PC-3 (cell line): ENCODE measurements at regions not wholly inside any gene's neighbourhood (a gene's known extent, or its start where the extent isn't known, plus 50 kb on each side); places are given as distances from the start of the nearest gene placed in this dataset.
A peak's percentile ranks its signal among the peaks of the same experiment; 100 is the strongest.

Experiments
- ATAC-seq: fragments of 200-7000 bp; cut with Tn5 transposase; 2 replicates; pipeline ENCODE4 v1.9.1; 2020; ENCODE audit warnings: mild to moderate bottlenecking, moderate library complexity
- BruUV-seq: library from RNA; stranded (reverse); fragments of 400-500 nt; replicated peaks from 2 replicates; lab custom pipeline; 2021; lab: Mats Ljungman, UMichigan
- CTCF ChIA-PET: fragments of 300-600 bp; sonication (Branson Sonifier 250); formaldehyde crosslinking; loops from one replicate; lab custom pipeline; 2022; ENCODE audit warnings: antibody characterized with exemption; lab: Charles Lee
- POLR2A ChIA-PET: fragments of 300-600 bp; sonication (Branson Sonifier 250); formaldehyde crosslinking; loops from one replicate; lab custom pipeline; 2022; ENCODE audit warnings: antibody characterized with exemption; ENCODE audit not compliant: unreplicated experiment; lab: Charles Lee
- DNase-seq: peaks from one replicate; pipeline ENCODE4 v3.0.0-alpha.2; 2015
- H2AFZ ChIP-seq: fragments of 300-600 bp; sonication (generic); 2 replicates; pipeline ENCODE4 v1.6.0; 2016; ENCODE audit warnings: antibody characterized with exemption, low read length
- H3F3A ChIP-seq: fragments of 300-600 bp; sonication (generic); one replicate; pipeline ENCODE4 v1.6.0; 2017; ENCODE audit warnings: antibody characterized with exemption, low read length, control low read depth, mild to moderate bottlenecking; ENCODE audit not compliant: unreplicated experiment
- H3K27ac ChIP-seq: fragments of 300-600 bp; sonication (generic); 2 replicates; pipeline ENCODE4 v1.5.1; 2016; ENCODE audit warnings: mild to moderate bottlenecking, low read length
- H3K27me3 ChIP-seq: fragments of 300-600 bp; sonication (generic); 2 replicates; pipeline ENCODE4 v1.6.1; 2016; ENCODE audit warnings: low read length, mixed read lengths
- H3K36me3 ChIP-seq: fragments of 300-600 bp; sonication (generic); 2 replicates; pipeline ENCODE4 v1.6.1; 2016; ENCODE audit warnings: low read depth, mixed run types, low read length, mixed read lengths
- H3K4me1 ChIP-seq: fragments of 300-600 bp; sonication (generic); 2 replicates; pipeline ENCODE4 v1.5.1; 2016; ENCODE audit warnings: low read length; ENCODE audit not compliant: insufficient read depth
- H3K4me2 ChIP-seq: fragments of 300-600 bp; sonication (generic); 2 replicates; pipeline ENCODE4 v1.6.0; 2016; ENCODE audit warnings: low read length
- H3K4me3 ChIP-seq: fragments of 300-600 bp; sonication (generic); 2 replicates; pipeline ENCODE4 v1.5.1; 2016; ENCODE audit warnings: mild to moderate bottlenecking, low read length, mixed read lengths
- H3K79me2 ChIP-seq: fragments of 300-600 bp; sonication (generic); 2 replicates; pipeline ENCODE4 v1.6.1; 2017; ENCODE audit warnings: low read length, mixed read lengths
- H3K9ac ChIP-seq: fragments of 300-600 bp; sonication (generic); 2 replicates; pipeline ENCODE4 v1.6.0; 2016; ENCODE audit warnings: mild to moderate bottlenecking, low read length
- H3K9me2 ChIP-seq: fragments of 300-600 bp; sonication (generic); replicated peaks from 2 replicates; pipeline ENCODE4 v1.6.1; 2016; ENCODE audit warnings: mixed run types, low read length, mixed read lengths
- H3K9me3 ChIP-seq: fragments of 300-600 bp; sonication (generic); 2 replicates; pipeline ENCODE4 v1.6.1; 2016; ENCODE audit warnings: low read length, mixed read lengths
- H4K20me1 ChIP-seq: fragments of 300-600 bp; sonication (generic); 2 replicates; pipeline ENCODE4 v1.6.1; 2016; ENCODE audit warnings: low read length, mixed read lengths
- EZH2 ChIP-seq: fragments of 300-600 bp; sonication (generic); IDR thresholded peaks from one replicate; pipeline ENCODE4 v1.6.1; 2017; ENCODE audit warnings: antibody characterized with exemption, mild to moderate bottlenecking, low read length; ENCODE audit not compliant: unreplicated experiment
- EZH2phosphoT487 ChIP-seq: fragments of 300-600 bp; sonication (generic); IDR thresholded peaks from 2 replicates; pipeline ENCODE4 v1.6.1; 2018; ENCODE audit warnings: mild to moderate bottlenecking, antibody characterized with exemption, low read length, borderline replicate concordance
- intact Hi-C: fragments of 100-400 bp; cut with micrococcal nuclease; formaldehyde crosslinking; loops from 2 replicates; pipeline ENCODE4 v1.9.0; 2023
- TF ChIP-seq, protein P1 (sequence below): fragments of 300-600 bp; sonication (generic); conservative IDR thresholded peaks from 2 replicates; pipeline ENCODE4 v1.5.1; 2017; ENCODE audit warnings: antibody characterized with exemption, low read depth, mild to moderate bottlenecking, low read length

DNA sequence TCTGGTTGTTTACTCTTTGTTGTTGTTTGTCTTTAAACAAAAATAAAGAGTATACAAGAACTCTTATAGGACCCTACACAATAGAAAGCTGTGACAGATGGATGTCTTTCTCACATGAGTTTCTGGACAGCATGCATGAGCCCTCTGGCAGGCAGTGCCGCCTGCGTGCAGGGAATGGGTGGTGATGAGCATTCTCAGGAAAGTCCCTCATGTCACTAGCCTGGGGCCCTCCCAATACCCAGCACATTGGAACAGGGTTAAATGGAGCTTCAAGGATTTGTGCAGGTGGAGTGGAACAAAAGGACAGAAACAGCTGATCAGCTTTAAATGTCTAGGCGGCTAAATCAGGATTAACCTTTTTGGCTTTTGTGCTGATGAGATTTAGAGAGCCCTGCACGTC is 181.0 kb upstream of the CD180 start:
- no peak overlapping the region for H3K27ac ChIP-seq
- CTCF ChIA-PET: no interaction called here

DNA sequence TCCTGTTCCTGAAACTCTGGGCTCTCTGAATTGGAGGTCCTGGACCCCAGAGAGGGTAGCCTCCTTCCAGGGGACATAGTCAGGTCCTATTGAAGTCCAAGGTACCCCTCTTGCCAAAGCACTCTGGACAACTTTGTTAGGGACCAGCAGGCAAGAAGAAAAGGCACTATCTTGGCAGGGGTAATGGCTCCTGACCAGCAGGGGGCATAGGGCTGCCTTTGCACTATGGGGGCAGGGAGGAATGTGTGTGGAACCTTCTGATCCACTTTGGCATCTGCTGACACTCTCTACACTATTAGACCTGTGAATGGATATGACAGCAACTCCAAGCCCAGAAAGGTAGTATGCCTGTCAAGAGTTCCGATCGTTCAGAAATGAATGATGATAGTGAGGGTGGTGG is 179.0 kb upstream of the CD180 start:
- POLR2A ChIA-PET: no interaction called here
- DNase-seq (no peak), ATAC-seq (no peak)
- H4K20me1 ChIP-seq: no peaks in the 10 kb centered on the region
- no peak overlapping the region for H3K4me2 ChIP-seq
- no peaks in the 10 kb centered on the region for H3K9me2 ChIP-seq
- no peaks in the 10 kb centered on the region for H3K9me3 ChIP-seq
- CTCF ChIA-PET: no interaction called here
- H3K4me1 ChIP-seq: no peaks in the 10 kb centered on the region
- no peaks in the 10 kb centered on the region for H3K27me3 ChIP-seq
- no peak overlapping the region for H3K27ac ChIP-seq
- no peak overlapping the region for H3K9ac ChIP-seq
- H3F3A ChIP-seq: no peaks in the 10 kb centered on the region
- TF ChIP-seq EZH2: no peak
- TF ChIP-seq, protein P1, sequence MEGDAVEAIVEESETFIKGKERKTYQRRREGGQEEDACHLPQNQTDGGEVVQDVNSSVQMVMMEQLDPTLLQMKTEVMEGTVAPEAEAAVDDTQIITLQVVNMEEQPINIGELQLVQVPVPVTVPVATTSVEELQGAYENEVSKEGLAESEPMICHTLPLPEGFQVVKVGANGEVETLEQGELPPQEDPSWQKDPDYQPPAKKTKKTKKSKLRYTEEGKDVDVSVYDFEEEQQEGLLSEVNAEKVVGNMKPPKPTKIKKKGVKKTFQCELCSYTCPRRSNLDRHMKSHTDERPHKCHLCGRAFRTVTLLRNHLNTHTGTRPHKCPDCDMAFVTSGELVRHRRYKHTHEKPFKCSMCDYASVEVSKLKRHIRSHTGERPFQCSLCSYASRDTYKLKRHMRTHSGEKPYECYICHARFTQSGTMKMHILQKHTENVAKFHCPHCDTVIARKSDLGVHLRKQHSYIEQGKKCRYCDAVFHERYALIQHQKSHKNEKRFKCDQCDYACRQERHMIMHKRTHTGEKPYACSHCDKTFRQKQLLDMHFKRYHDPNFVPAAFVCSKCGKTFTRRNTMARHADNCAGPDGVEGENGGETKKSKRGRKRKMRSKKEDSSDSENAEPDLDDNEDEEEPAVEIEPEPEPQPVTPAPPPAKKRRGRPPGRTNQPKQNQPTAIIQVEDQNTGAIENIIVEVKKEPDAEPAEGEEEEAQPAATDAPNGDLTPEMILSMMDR: peak; percentile 44
- no peak overlapping the region for H3K4me3 ChIP-seq
- no peaks in the 10 kb centered on the region for H3K36me3 ChIP-seq
- BruUV-seq: no TSS peak
- no peak overlapping the region for H2AFZ ChIP-seq
- intact Hi-C loops: no loop called here
- no peaks in the 10 kb centered on the region for H3K79me2 ChIP-seq

More for the DNA sequence above, 181.0 kb upstream of the CD180 start:
- Histone ChIP-seq H3K9me2 (no peaks in the 10 kb centered on the region), H3K9ac (no peak overlapping the region), H3K36me3 (no peaks in the 10 kb centered on the region), H3K27me3 (no peaks in the 10 kb centered on the region), H3K79me2 (no peaks in the 10 kb centered on the region), H2AFZ (no peak overlapping the region), H4K20me1 (no peaks in the 10 kb centered on the region), H3F3A (no peaks in the 10 kb centered on the region), H3K9me3 (no peaks in the 10 kb centered on the region), H3K4me1 (no peaks in the 10 kb centered on the region), H3K4me2 (no peak overlapping the region), H3K4me3 (no peak overlapping the region)
- POLR2A ChIA-PET: no interaction called here
- DNase-seq (no peak), ATAC-seq (no peak)
- no TSS peak for BruUV-seq
- intact Hi-C loops: no loop called here
- TF ChIP-seq, protein P1: no peak
- TF ChIP-seq EZH2phosphoT487 (no peak), EZH2 (no peak)

DNA sequence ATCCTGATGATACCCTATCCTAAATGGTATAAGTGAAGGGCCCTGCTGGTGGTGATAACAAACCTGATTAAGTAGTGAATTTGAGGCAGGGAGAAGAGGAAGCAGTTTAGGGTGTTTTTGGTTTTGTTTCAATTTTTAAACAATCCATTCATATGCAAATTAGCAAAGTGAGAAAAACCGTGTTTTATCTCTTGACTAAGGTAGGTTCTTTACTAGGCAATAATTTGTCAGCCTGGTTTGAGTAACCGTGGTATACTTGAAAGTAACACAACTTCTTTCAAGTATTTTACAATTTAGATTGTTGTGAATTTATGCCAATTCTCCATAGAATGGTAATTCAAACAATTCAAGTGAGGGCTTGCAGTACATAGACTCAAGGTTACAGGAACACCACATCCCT is 177.8 kb upstream of the CD180 start:
- ATAC-seq: no peak
- no peak for DNase-seq

More for the DNA sequence above, 177.8 kb upstream of the CD180 start:
- TF ChIP-seq EZH2: no peak
- TF ChIP-seq, protein P1: no peak
- no peak for TF ChIP-seq EZH2phosphoT487
- ChIA-PET POLR2A (no interaction called here), CTCF (no interaction called here)
- no peak overlapping the region for H3K4me2 ChIP-seq
- no peaks in the 10 kb centered on the region for H3K9me3 ChIP-seq
- H3K9ac ChIP-seq: no peak overlapping the region
- H3K79me2 ChIP-seq: no peaks in the 10 kb centered on the region
- H3K9me2 ChIP-seq: no peaks in the 10 kb centered on the region
- H3K4me3 ChIP-seq: no peak overlapping the region
- H3K4me1 ChIP-seq: no peaks in the 10 kb centered on the region
- no peak overlapping the region for H3K27ac ChIP-seq
- H2AFZ ChIP-seq: no peak overlapping the region
- no peaks in the 10 kb centered on the region for H3K36me3 ChIP-seq
- no TSS peak for BruUV-seq
- H3F3A ChIP-seq: no peaks in the 10 kb centered on the region
- H3K27me3 ChIP-seq: no peaks in the 10 kb centered on the region
- intact Hi-C loops: no loop called here
- no peaks in the 10 kb centered on the region for H4K20me1 ChIP-seq
